GM18867 (cell line): ENCODE measurements at regions not wholly inside any gene's neighbourhood (a gene's known extent, or its start where the extent isn't known, plus 50 kb on each side); places are given as distances from the start of the nearest gene placed in this dataset.
"Not testable (repeated sequence)": the region's sequence is repeated elsewhere in the genome, so short reads cannot be mapped to it uniquely, and the experiment has no call there.

Experiments used
- ATAC-seq: cut with Tn5 transposase; IDR thresholded peaks from one replicate; pipeline ENCODE4 v1.9.1; 2021; ENCODE audit warnings: mild to moderate bottlenecking, moderate library complexity; ENCODE audit not compliant: unreplicated experiment

DNA sequence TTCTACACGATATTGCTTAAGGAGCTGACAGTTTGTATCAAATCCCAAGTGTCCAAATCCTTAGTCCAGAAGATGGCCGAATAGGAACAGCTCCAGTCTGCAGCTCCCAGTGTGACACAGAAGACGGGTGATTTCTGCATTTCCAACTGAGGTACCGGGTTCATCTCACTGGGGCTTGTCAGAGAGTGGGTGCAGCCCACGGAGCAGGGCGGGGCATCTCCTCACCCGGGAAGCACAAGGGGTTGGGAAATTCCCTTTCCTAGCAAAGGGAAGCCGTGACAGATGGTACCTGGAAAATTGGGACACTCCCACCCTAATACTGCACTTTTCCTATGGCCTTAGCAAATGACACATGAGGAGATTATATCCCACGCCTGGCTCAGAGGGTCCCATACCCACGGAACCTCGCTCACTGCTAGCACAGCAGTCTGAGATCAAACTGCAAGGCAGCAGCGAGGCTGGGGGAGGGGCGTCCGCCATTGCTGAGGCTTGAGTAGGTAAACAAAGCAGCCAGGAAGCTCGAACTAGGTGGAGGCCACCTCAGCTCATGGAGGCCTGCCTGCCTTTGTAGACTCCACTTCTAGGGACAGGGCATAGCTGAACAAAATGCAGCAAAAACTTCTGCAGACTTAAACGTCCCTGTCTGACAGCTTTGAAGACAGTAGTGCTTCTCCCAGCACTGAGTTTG is 162.3 kb upstream of the MAP2 start:
- ATAC-seq, result not testable (repeated sequence)

DNA sequence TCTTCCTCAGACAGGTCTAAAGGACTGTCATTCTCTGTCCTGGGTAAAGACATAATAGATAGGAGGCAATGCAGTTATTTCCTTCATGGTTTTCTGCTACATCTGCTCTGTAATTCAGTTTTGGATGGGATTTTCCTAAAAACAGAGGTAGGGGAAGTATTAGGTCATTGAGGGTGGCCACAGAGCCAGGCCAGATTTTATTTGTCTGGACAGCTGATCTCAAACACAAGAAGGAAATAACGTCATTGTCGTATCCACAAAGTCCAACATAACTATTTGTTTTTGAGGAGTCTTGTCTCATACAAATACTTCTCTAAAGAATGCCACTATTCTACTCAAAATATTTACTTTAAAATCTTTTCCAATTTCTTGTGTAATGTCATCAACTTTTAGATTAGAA is 154.8 kb upstream of the MAP2 start:
- ATAC-seq, result no peak

DNA sequence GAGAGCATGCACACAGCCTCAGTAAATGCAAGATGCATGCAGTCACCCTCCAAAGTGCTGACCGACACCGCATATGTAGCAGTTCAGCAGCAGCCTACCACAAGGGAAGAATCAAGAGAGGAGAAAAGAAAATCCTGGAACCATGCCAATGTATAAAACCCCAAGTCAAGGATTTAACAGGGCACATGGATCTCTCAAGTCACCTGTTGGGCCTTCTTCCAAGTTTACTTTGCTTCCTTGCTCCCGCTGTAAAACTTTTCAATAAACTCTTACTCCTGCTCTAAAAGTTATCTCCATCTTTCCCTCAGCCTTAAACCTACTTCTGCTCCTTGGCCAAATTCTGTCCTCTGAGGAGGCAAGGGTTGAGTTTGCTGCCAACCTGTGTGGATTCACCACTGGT is 147.8 kb upstream of the MAP2 start:
- ATAC-seq, result no peak

- no peak for ATAC-seq
These were observed 146.4 kb upstream of the MAP2 start for GRCh38 chr2:209277444-209277843.

- no peak for ATAC-seq
These were observed 125.2 kb upstream of the MAP2 start for GRCh38 chr2:209298601-209299000.

DNA sequence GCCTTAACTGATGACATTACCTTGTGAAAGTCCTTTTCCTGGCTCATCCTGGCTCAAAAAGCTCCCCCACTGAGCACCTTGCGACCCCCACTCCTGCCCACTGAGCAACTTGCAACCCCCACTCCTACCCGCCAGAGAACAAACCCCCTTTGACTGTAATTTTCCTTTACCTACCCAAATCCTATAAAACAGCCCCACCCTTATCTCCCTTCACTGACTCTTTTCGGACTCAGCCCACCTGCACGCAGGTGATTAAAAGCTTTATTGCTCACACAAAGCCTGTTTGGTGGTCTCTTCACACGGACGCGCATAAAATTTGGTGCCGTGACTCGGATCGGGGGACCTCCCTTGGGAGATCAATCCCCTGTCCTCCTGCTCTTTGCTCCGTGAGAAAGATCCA is 124.4 kb upstream of the MAP2 start:
- not testable (repeated sequence) for ATAC-seq

DNA sequence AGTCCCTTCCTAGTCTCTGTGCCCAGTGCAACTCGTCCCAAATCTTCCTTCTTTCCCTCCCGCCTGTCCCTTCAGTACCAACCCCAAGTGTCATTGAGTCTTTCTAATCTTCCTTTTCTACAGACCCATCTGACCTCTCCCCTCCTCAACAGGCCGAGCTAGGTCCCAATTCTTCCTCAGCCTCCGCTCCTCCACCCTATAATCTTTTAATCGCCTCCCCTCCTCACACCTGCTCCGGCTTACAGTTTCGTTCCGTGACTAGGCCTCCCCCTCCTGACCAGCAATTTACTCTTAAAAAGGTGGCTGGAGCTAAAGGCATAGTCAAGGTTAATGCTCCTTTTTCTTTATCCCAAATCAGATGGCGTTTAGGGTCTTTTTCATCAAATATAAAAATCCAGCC is 123.1 kb upstream of the MAP2 start:
- ATAC-seq, result not testable (repeated sequence)

DNA sequence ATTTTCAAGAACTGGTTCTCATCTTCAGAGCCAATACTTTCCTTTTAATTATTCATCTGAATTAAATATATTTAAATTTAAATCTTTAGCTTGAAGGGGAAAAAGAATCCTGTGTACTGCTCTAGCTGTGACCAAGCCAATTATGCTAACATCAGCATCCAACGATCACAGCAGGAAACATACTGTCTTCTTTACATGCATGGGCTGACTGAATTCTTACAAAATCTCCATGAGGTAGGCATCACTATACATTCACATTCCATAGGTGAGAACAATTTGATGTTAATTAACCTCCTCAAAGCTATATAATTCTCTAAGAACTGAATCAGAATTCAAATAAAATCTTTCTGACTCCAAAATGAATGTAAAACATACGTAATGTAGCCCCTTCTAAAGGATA is 118.8 kb upstream of the MAP2 start:
- ATAC-seq, result no peak

DNA sequence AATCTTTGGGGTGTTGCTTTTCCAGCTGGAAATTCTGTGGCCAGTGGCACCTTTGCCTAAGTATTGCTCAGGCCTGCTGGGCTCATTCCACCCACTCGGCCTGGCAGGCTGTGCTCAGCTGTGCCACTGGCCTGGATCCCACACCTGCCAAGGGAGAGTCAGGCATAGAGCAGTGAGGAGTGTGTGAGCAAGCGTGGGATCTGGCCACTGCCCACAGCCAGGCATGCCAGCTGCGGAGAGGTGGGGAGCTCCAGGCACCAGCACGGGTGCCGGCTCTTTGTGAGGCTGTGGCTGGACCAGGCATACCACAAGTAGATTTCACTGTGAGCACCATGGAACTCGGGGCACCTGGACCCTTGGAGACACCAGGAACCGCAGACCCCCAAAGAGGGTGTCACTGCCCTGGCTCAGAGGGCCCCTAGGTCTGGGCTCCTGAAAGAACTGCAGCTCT is 118.1 kb upstream of the MAP2 start:
- no peak for ATAC-seq

GRCh38 chr2:209307161-209308001 is 116.5 kb upstream of the MAP2 start:
- ATAC-seq, result no peak

- ATAC-seq, result no peak
These were observed 115.4 kb upstream of the MAP2 start for GRCh38 chr2:209308415-209308814.

DNA sequence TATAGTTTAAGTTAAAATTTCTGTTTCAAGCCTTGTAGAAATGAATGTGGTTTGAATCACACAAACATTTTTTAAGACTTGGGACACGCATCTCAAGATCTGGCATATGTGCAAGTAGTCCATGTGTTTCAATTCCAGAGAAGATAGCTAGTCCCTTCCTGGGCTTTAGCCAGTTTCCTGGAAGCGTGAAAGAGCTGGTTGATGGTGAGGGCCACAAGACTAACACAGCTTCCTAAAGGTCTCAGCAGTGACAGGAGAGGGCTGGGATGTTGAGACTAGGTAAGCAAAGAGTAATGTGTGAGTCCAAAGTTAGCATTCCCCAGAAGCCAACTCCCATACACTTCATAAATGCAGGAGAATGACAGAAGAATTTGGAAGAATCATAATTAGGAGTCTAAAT is 111.9 kb upstream of the MAP2 start:
- no peak for ATAC-seq

DNA sequence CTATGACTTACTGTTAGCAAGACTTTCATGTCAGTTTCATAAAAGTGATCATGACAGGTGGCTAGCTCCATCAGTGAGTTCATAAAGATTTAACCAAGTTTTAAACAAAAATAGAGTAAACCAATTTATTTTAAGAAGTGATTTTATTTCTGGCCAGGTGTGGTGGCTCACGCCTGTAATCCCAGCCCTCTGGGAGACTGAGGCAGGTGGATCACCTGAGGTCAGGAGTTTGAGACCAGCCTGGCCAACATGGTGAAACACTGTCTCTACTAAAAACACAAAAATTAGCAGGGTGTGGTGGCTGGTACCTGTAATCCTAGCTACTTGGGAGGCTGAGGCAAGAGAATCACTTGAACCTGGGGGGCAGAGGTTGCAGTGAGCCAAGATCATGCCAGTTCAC is 111.4 kb upstream of the MAP2 start:
- ATAC-seq, result not testable (repeated sequence)

GRCh38 chr2:209314653-209315052 is 109.2 kb upstream of the MAP2 start:
- ATAC-seq, result no peak

DNA sequence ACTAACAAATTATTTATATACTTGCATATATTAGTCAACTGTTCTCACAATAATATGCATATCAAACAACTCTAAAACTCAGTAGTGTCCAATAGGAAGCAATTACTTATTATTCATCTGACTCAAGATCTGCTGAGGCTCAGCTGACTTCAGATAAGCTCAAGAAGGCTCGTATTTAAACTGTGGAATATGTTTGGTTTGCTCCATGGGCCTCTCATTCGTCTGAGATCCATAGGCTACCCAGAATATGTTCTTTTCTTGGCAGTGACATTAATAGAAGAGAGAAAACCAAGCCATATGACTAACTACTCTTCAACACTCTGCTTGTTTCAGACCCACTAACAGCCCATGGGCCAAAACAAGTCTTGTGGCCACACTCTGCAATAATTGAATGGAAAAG is 107.7 kb upstream of the MAP2 start:
- ATAC-seq, result no peak

GRCh38 chr2:209321076-209321475 is 102.8 kb upstream of the MAP2 start:
- no peak for ATAC-seq

DNA sequence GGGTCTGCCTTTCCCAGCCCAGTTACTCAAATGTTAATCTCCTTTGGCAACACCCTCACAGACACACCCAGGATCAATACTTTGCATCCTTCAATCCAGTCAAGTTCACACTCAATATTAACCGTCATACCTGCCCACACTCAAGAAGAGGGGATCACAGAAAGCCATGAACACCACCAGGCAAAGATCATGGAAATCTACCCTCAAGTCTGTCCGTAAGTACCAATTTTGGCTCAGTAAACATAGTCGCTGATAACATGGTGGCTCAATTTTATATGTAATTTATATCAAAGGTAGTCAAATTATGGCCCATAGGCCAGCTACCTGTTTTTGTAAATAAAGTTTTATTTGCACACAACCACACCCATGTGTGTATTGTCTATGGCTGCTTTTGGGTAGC is 102.3 kb upstream of the MAP2 start:
- ATAC-seq, result no peak

- no peak for ATAC-seq
These were observed 101.8 kb upstream of the MAP2 start for GRCh38 chr2:209322041-209322440.

DNA sequence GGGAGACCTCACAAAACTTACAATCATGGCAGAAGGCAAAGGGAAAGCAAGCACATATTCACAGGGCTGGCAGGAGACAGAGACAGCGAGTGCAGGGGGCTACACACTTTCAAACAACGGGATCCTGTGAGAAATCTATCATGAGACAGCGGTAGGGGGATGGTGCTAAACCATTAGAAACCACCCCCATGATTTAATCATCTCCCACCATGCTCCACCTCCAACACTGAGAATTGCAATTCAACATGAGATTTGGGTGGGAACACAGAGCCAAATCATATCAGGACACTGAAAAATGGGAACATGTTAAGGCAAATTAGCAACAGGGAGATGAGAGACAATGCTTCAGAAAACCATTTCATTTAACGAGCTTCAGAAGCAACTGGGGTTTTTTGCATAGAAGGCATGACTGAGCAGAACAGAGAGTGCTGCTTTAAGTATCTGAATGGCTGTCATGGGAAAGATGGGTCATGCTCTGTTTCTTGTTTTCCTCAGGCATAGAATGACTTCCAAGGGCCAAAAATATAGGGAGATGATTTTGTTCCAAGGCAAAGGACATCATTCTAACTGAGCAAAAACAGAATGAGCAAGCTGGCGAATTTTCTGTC is 100.8 kb upstream of the MAP2 start:
- no peak for ATAC-seq

DNA sequence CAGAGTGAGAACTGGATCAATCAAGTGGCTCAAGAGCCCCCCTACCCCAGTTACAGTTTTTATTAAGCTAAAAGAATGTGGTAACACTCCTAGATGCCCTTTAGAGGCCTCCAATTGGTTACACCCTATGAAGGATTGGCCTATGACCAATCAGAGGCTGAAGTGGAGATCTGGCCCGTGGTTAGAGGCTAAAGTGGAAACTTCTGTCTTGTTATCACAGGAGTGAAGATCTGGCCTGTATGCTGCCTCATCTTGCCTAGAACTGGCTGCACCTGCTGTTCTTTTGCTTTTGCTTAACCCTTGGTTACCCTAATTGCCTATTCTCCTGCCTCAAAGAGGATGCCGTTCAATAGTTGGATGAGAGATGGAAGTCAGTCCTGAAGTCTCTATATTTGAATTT is 100.1 kb upstream of the MAP2 start:
- ATAC-seq, result no peak

GRCh38 chr2:209324281-209324680 is 99.6 kb upstream of the MAP2 start:
- no peak for ATAC-seq

- ATAC-seq, result no peak
These were observed 92.5 kb upstream of the MAP2 start for GRCh38 chr2:209331291-209331844.
